SU-DHL-6 (cell line): ENCODE measurements at regions not wholly inside any gene's neighbourhood (a gene's known extent, or its start where the extent isn't known, plus 50 kb on each side); places are given as distances from the start of the nearest gene placed in this dataset.
A peak's percentile ranks its signal among the peaks of the same experiment; 100 is the strongest.

Experiments
- H2AFZ ChIP-seq: fragments of 200-600 bp; sonication (generic); 2 replicates; pipeline ENCODE4 v1.6.1; 2014; ENCODE audit warnings: low read depth, mild to moderate bottlenecking, moderate library complexity, mixed read lengths, antibody characterized with exemption, low read length; ENCODE audit not compliant: severe bottlenecking
- H3F3A ChIP-seq: fragments of 200-600 bp; shearing (Covaris generic); 2 replicates; pipeline ENCODE4 v1.6.0; 2016; ENCODE audit warnings: antibody characterized with exemption, mild to moderate bottlenecking; ENCODE audit not compliant: insufficient read depth
- H3K27ac ChIP-seq: fragments of 200-600 bp; sonication (generic); 2 replicates; pipeline ENCODE4 v1.5.1; 2016; ENCODE audit warnings: low read depth, mild to moderate bottlenecking, low read length, moderate library complexity, mixed read lengths
- H3K27me3 ChIP-seq: fragments of 200-600 bp; sonication (generic), shearing (Covaris generic); 2 replicates; pipeline ENCODE4 v1.6.0; 2014; ENCODE audit warnings: mild to moderate bottlenecking, low read length
- H3K36me3 ChIP-seq: fragments of 200-600 bp; sonication (generic); 2 replicates; pipeline ENCODE4 v1.6.1; 2014; ENCODE audit warnings: mild to moderate bottlenecking, low read length, mixed read lengths
- H3K4me2 ChIP-seq: fragments of 300-600, 200-600 bp; shearing (Covaris generic), sonication (generic); 2 replicates; pipeline ENCODE4 v1.6.0; 2014; ENCODE audit warnings: low read length, low read depth, mild to moderate bottlenecking; ENCODE audit not compliant: poor library complexity, severe bottlenecking
- H3K4me3 ChIP-seq: fragments of 200-600 bp; sonication (generic); 2 replicates; pipeline ENCODE4 v1.5.1; 2014; ENCODE audit warnings: antibody characterized with exemption, low read length, mild to moderate bottlenecking, mixed read lengths; ENCODE audit not compliant: insufficient read depth, poor library complexity, severe bottlenecking
- H3K79me2 ChIP-seq: fragments of 200-600 bp; sonication (generic); 2 replicates; pipeline ENCODE4 v1.6.1; 2014; ENCODE audit warnings: mild to moderate bottlenecking, low read length, moderate library complexity; ENCODE audit not compliant: insufficient read depth
- H3K9ac ChIP-seq: fragments of 200-600 bp; sonication (generic); 2 replicates; pipeline ENCODE4 v1.7.0; 2014; ENCODE audit warnings: mild to moderate bottlenecking, low read length
- H3K9me2 ChIP-seq: fragments of 200-600 bp; sonication (generic); replicated peaks from 2 replicates; pipeline ENCODE4 v1.6.1; 2014; ENCODE audit warnings: low read length; ENCODE audit not compliant: insufficient read depth
- H3K9me3 ChIP-seq: fragments of 200-600 bp; sonication (generic); 2 replicates; pipeline ENCODE4 v1.6.1; 2014; ENCODE audit warnings: low read length, mixed read lengths; ENCODE audit not compliant: insufficient read depth
- H4K20me1 ChIP-seq: fragments of 200-600 bp; sonication (generic); 2 replicates; pipeline ENCODE4 v1.6.1; 2014; ENCODE audit warnings: low read depth, mild to moderate bottlenecking, antibody characterized with exemption, low read length, moderate library complexity, mixed read lengths
- CTCF ChIP-seq: fragments of 200-600 bp; sonication (generic); IDR thresholded peaks from one replicate; pipeline ENCODE4 v1.5.1; 2017; ENCODE audit warnings: antibody characterized with exemption, mild to moderate bottlenecking, low read length, moderate library complexity; ENCODE audit not compliant: insufficient read depth, poor library complexity, severe bottlenecking
- EZH2phosphoT487 ChIP-seq: fragments of 200-600 bp; sonication (generic), shearing (Covaris generic); conservative IDR thresholded peaks from 2 replicates; pipeline ENCODE4 v1.6.1; 2018; ENCODE audit warnings: mild to moderate bottlenecking, antibody characterized with exemption, low read length, moderate library complexity, mixed read lengths

GRCh38 chr4:29081234-29081955 is 1638.8 kb upstream of the PCDH7 start:
- Histone ChIP-seq H3K79me2 (no peaks in the 10 kb centered on the region), H3K36me3 (no peaks in the 10 kb centered on the region), H3K9ac (no peak overlapping the region), H3K4me3 (no peak overlapping the region), H3K27me3 (no peaks in the 10 kb centered on the region), H3F3A (no peaks in the 10 kb centered on the region), H3K9me2 (no peaks in the 10 kb centered on the region), H4K20me1 (no peaks in the 10 kb centered on the region), H3K9me3 (0 out of 2 replicates have a peak, but pooled peaks cover 4% of the 10 kb centered on the region), H3K27ac (no peak overlapping the region), H3K4me2 (no peak overlapping the region), H2AFZ (peak overlapping the region; percentile 61)
- TF ChIP-seq CTCF: peak; percentile 20
- TF ChIP-seq EZH2phosphoT487: no peak

- H3K27ac ChIP-seq: no peak overlapping the region
- H3K36me3 ChIP-seq: no peaks in the 10 kb centered on the region
- no peak overlapping the region for H3K9ac ChIP-seq
- no peak overlapping the region for H3K4me3 ChIP-seq
- H3K27me3 ChIP-seq: no peaks in the 10 kb centered on the region
- no peaks in the 10 kb centered on the region for H4K20me1 ChIP-seq
- 0 out of 2 replicates have a peak, but pooled peaks cover 4% of the 10 kb centered on the region for H3K9me3 ChIP-seq
- H2AFZ ChIP-seq: peak overlapping the region; percentile 22
- no peaks in the 10 kb centered on the region for H3F3A ChIP-seq
- H3K79me2 ChIP-seq: no peaks in the 10 kb centered on the region
- H3K4me2 ChIP-seq: no peak overlapping the region
- H3K9me2 ChIP-seq: no peaks in the 10 kb centered on the region
- TF ChIP-seq CTCF (no peak), EZH2phosphoT487 (no peak)
Observed at GRCh38 chr4:29082684-29083083, 1637.5 kb upstream of the PCDH7 start.

GRCh38 chr4:29085748-29086147 is 1634.4 kb upstream of the PCDH7 start:
- no peak overlapping the region for H3K4me3 ChIP-seq
- no peaks in the 10 kb centered on the region for H3K79me2 ChIP-seq
- no peaks in the 10 kb centered on the region for H4K20me1 ChIP-seq
- no peak for TF ChIP-seq EZH2phosphoT487
- TF ChIP-seq CTCF: no peak
- no peak overlapping the region for H2AFZ ChIP-seq
- no peaks in the 10 kb centered on the region for H3K27me3 ChIP-seq
- 0 out of 2 replicates have a peak, but pooled peaks cover 4% of the 10 kb centered on the region for H3K9me3 ChIP-seq
- H3K27ac ChIP-seq: no peak overlapping the region
- H3K9ac ChIP-seq: no peak overlapping the region
- no peak overlapping the region for H3K4me2 ChIP-seq
- H3F3A ChIP-seq: no peaks in the 10 kb centered on the region
- H3K9me2 ChIP-seq: no peaks in the 10 kb centered on the region
- no peaks in the 10 kb centered on the region for H3K36me3 ChIP-seq
